GM23248 (cell line): ENCODE measurements at regions not wholly inside any gene's neighbourhood (a gene's known extent, or its start where the extent isn't known, plus 50 kb on each side); places are given as distances from the start of the nearest gene placed in this dataset.

Experiments used
- EZH2 ChIP-seq: fragments of 200-600 bp; sonication (generic); IDR thresholded peaks from 2 replicates; pipeline ENCODE4 v1.6.1; 2018; ENCODE audit warnings: antibody characterized with exemption, mild to moderate bottlenecking; ENCODE audit not compliant: insufficient read depth, poor library complexity, severe bottlenecking
- EZH2phosphoT487 ChIP-seq: fragments of 200-600 bp; sonication (generic); IDR thresholded peaks from 2 replicates; pipeline ENCODE4 v1.6.1; 2018; ENCODE audit warnings: antibody characterized with exemption, moderate library complexity, mild to moderate bottlenecking, low read depth; ENCODE audit not compliant: insufficient read depth

DNA sequence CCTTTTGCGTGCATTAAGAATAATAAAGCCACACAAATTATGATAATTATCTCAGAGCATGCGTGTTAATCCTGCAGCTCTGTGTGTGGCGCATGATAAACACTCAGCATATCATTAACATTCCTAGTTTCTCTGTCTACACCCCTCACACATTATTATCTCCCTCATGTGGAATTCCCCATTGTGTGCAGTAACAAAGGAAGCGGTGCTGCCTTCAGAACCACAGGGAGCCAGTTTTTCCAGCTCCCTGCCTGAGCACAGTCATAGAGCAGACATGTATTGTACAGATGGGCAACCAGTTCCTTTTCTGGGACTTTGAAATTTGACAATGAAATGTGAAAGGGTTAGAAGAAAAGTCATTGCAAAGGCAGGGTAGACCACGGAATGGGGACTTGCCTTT, 1365.5 kb upstream of the CDH9 start:
- no peak for TF ChIP-seq EZH2
- TF ChIP-seq EZH2phosphoT487, result no peak
